ENCODE measurements at regions not wholly inside any gene's neighbourhood (a gene's known extent, or its start where the extent isn't known, plus 50 kb on each side); places are given as distances from the start of the nearest gene placed in this dataset.
A peak's percentile ranks its signal among the peaks of the same experiment; 100 is the strongest.

GRCh38 chrX:7771788-7772438 is 71.1 kb upstream of the VCX start:
- Mint-ChIP-seq H3K9me3 (peaks cover 27% of the 10 kb centered on the region), H3K27ac (peak overlapping the region; percentile 94), H3K27me3 (ENCODE audit: low read depth, poor library complexity) (no peaks in the 10 kb centered on the region), H3K4me1 (peaks cover 20% of the 10 kb centered on the region), H3K4me3 (no peak overlapping the region), H3K36me3 (ENCODE audit: low read depth) (peaks cover 10% of the 10 kb centered on the region)
- no peak for TF ChIP-seq CTCF (IDR thresholded peaks at IDR 0.05)
- DNase-seq, result no peak

GRCh38 chrX:7759830-7760229 is 83.1 kb upstream of the VCX start:
- H3K4me3 Mint-ChIP-seq, result no peak overlapping the region
- no peak for DNase-seq
- TF ChIP-seq CTCF (IDR thresholded peaks at IDR 0.05), result no peak
- no peaks in the 10 kb centered on the region for H3K36me3 Mint-ChIP-seq (ENCODE audit: low read depth)
- no peaks in the 10 kb centered on the region for H3K27me3 Mint-ChIP-seq (ENCODE audit: low read depth, poor library complexity)
- H3K9me3 Mint-ChIP-seq, result peaks cover 6% of the 10 kb centered on the region
- no peak overlapping the region for H3K27ac Mint-ChIP-seq
- H3K4me1 Mint-ChIP-seq, result no peaks in the 10 kb centered on the region

GRCh38 chrX:7746856-7747255 is 96.1 kb upstream of the VCX start:
- H3K4me3 Mint-ChIP-seq, result no peak overlapping the region
- TF ChIP-seq CTCF (IDR thresholded peaks at IDR 0.05), result no peak
- no peaks in the 10 kb centered on the region for H3K9me3 Mint-ChIP-seq
- no peak overlapping the region for H3K27ac Mint-ChIP-seq
- H3K36me3 Mint-ChIP-seq (ENCODE audit: low read depth), result no peaks in the 10 kb centered on the region
- DNase-seq, result no peak
- no peaks in the 10 kb centered on the region for H3K4me1 Mint-ChIP-seq
- H3K27me3 Mint-ChIP-seq (ENCODE audit: low read depth, poor library complexity), result peaks cover 10% of the 10 kb centered on the region

- Mint-ChIP-seq H3K4me1 (peaks cover 15% of the 10 kb centered on the region), H3K4me3 (no peak overlapping the region), H3K27ac (no peak overlapping the region), H3K36me3 (ENCODE audit: low read depth) (no peaks in the 10 kb centered on the region), H3K27me3 (ENCODE audit: low read depth, poor library complexity) (no peaks in the 10 kb centered on the region), H3K9me3 (no peaks in the 10 kb centered on the region)
- TF ChIP-seq CTCF (IDR thresholded peaks at IDR 0.05), result no peak
- DNase-seq, result no peak
Measured at GRCh38 chrX:7730071-7730470, 112.9 kb upstream of the VCX start.

GRCh38 chrX:7720519-7720918 is 122.5 kb upstream of the VCX start:
- H3K4me1 Mint-ChIP-seq, result no peaks in the 10 kb centered on the region
- DNase-seq, result no peak
- H3K9me3 Mint-ChIP-seq, result no peaks in the 10 kb centered on the region
- no peak for TF ChIP-seq CTCF (IDR thresholded peaks at IDR 0.05)
- H3K27ac Mint-ChIP-seq, result no peak overlapping the region
- no peaks in the 10 kb centered on the region for H3K36me3 Mint-ChIP-seq (ENCODE audit: low read depth)
- no peaks in the 10 kb centered on the region for H3K27me3 Mint-ChIP-seq (ENCODE audit: low read depth, poor library complexity)
- no peak overlapping the region for H3K4me3 Mint-ChIP-seq

- TF ChIP-seq CTCF (IDR thresholded peaks at IDR 0.05), result no peak
- Mint-ChIP-seq H3K4me1 (no peaks in the 10 kb centered on the region), H3K4me3 (no peak overlapping the region), H3K9me3 (no peaks in the 10 kb centered on the region), H3K27me3 (ENCODE audit: low read depth, poor library complexity) (no peaks in the 10 kb centered on the region), H3K36me3 (ENCODE audit: low read depth) (no peaks in the 10 kb centered on the region), H3K27ac (no peak overlapping the region)
- no peak for DNase-seq
Measured at GRCh38 chrX:7714351-7714750, 128.6 kb upstream of the VCX start.

Measured in nephron progenitor cell (in vitro differentiated cells).